Neuronal stem cell (in vitro differentiated cells): ENCODE measurements at regions not wholly inside any gene's neighbourhood (a gene's known extent, or its start where the extent isn't known, plus 50 kb on each side); places are given as distances from the start of the nearest gene placed in this dataset.

Source experiments
- DNase-seq: peaks from one replicate; pipeline ENCODE4 v3.0.0-alpha.2; 2013; ENCODE audit warnings: low spot score
- H2AFZ ChIP-seq: one replicate; pipeline ENCODE4 v1.6.1; 2013; ENCODE audit warnings: mild to moderate bottlenecking, low read length, inconsistent platforms
- H2AK5ac ChIP-seq: 2 replicates; pipeline ENCODE4 v1.6.1; 2013; ENCODE audit warnings: low read depth, mild to moderate bottlenecking, inconsistent platforms, low read length, moderate library complexity, mixed read lengths
- H2BK120ac ChIP-seq: 2 replicates; pipeline ENCODE4 v1.6.1; 2013; ENCODE audit warnings: low read depth, mild to moderate bottlenecking, inconsistent platforms, low read length, moderate library complexity, mixed read lengths
- H2BK12ac ChIP-seq: one replicate; pipeline ENCODE4 v1.6.1; 2013; ENCODE audit warnings: low read length, inconsistent platforms
- H2BK15ac ChIP-seq: 2 replicates; pipeline ENCODE4 v1.6.1; 2013; ENCODE audit warnings: mild to moderate bottlenecking, low read length, inconsistent platforms, mixed read lengths
- H2BK5ac ChIP-seq: one replicate; pipeline ENCODE4 v1.6.1; 2013; ENCODE audit warnings: inconsistent platforms, mild to moderate bottlenecking, low read length, moderate library complexity
- H3K14ac ChIP-seq: one replicate; pipeline ENCODE4 v1.6.1; 2013; ENCODE audit warnings: low read length, inconsistent platforms
- H3K18ac ChIP-seq: 2 replicates; pipeline ENCODE4 v1.6.1; 2013; ENCODE audit warnings: low read length, inconsistent platforms
- H3K23ac ChIP-seq: 2 replicates; pipeline ENCODE4 v1.6.1; 2013; ENCODE audit warnings: low read depth, mild to moderate bottlenecking, mixed read lengths, low read length, inconsistent platforms; ENCODE audit not compliant: poor library complexity
- H3K27ac ChIP-seq: replicated peaks from 3 replicates; pipeline ENCODE4 v1.5.1; 2013; ENCODE audit warnings: low read length, inconsistent platforms
- H3K27me3 ChIP-seq, 3 experiments: 2 replicates each; pipeline ENCODE4 v1.6.1; 2013; ENCODE audit warnings: low read length in 3 of 3, mild to moderate bottlenecking in 2 of 3, inconsistent platforms in 1 of 3, low read depth in 1 of 3, mixed read lengths in 1 of 3, moderate library complexity in 1 of 3; ENCODE audit not compliant: control insufficient read depth in 3 of 3, insufficient read depth in 3 of 3
- H3K36me3 ChIP-seq, 2 donors: replicated peaks in 1 of 2; 2 replicates each; pipeline ENCODE4 v1.6.1; 2013; ENCODE audit warnings: low read length in 2 of 2; ENCODE audit not compliant: control insufficient read depth in 2 of 2, insufficient read depth in 2 of 2
- H3K4ac ChIP-seq: 2 replicates; pipeline ENCODE4 v1.6.1; 2013; ENCODE audit warnings: inconsistent platforms, mild to moderate bottlenecking, low read length, moderate library complexity
- H3K4me1 ChIP-seq, 2 donors: 1 replicate in 1 of 2; 2 replicates in 1 of 2; pipeline ENCODE4 v1.6.1; 2013; ENCODE audit warnings: low read length in 2 of 2, low read depth in 1 of 2; ENCODE audit not compliant: control insufficient read depth in 2 of 2, insufficient read depth in 1 of 2
- H3K4me2 ChIP-seq: one replicate; pipeline ENCODE4 v1.6.1; 2013; ENCODE audit warnings: mild to moderate bottlenecking, low read length, inconsistent platforms; ENCODE audit not compliant: insufficient read depth, poor library complexity, severe bottlenecking
- H3K4me3 ChIP-seq, 2 donors: 2 replicates each; pipeline ENCODE4 v1.5.1; 2013; ENCODE audit warnings: low read length in 2 of 2, mild to moderate bottlenecking in 2 of 2, inconsistent platforms in 1 of 2, moderate library complexity in 1 of 2
- H3K79me1 ChIP-seq: one replicate; pipeline ENCODE4 v1.6.1; 2013; ENCODE audit warnings: low read depth, mild to moderate bottlenecking, inconsistent platforms, low read length, moderate library complexity
- H3K9ac ChIP-seq: one replicate; pipeline ENCODE4 v1.6.1; 2013; ENCODE audit warnings: mild to moderate bottlenecking, low read depth, low read length, inconsistent platforms; ENCODE audit not compliant: poor library complexity
- H3K9me3 ChIP-seq, 2 donors: replicated peaks in 1 of 2; 2 replicates each; pipeline versions ENCODE3 to v1.6.1; 2013; ENCODE audit warnings: low read length in 2 of 2, mild to moderate bottlenecking in 2 of 2, inconsistent platforms in 1 of 2, low read depth in 1 of 2, mixed read lengths in 1 of 2, moderate library complexity in 1 of 2; ENCODE audit not compliant: control insufficient read depth in 2 of 2, insufficient read depth in 1 of 2
- H4K8ac ChIP-seq: one replicate; pipeline ENCODE4 v1.6.1; 2013; ENCODE audit warnings: low read depth, mild to moderate bottlenecking, inconsistent platforms, low read length, moderate library complexity
- H4K91ac ChIP-seq: one replicate; pipeline ENCODE4 v1.6.1; 2013; ENCODE audit warnings: low read length, low read depth, mild to moderate bottlenecking, inconsistent platforms; ENCODE audit not compliant: poor library complexity
- WGBS, 2 donors: extraction: QIAGEN DNeasy Blood & Tissue Kit; methylation state at CpG; one replicate each; pipeline ENCODE4 v1.1.7; 2013; ENCODE audit warnings: missing lambda C conversion rate in 2 of 2, mixed read lengths in 1 of 2; ENCODE audit not compliant: insufficient read length in 2 of 2, insufficient replicate concordance in 1 of 2; ENCODE audit errors: extremely low coverage in 2 of 2; 5-methylcytosine and 5-hydroxymethylcytosine counted together

GRCh38 chr9:14994738-14995137 is 84.5 kb upstream of the FREM1 start:
- Histone ChIP-seq H2BK15ac (no peak overlapping the region), H4K8ac (no peak overlapping the region), H3K9ac (no peak overlapping the region), H3K18ac (no peak overlapping the region), H3K36me3 (no peaks in the 10 kb centered on the region), H3K27ac (no peak overlapping the region), H3K9me3 (no peaks in the 10 kb centered on the region), H3K79me1 (no peaks in the 10 kb centered on the region), H4K91ac (no peak overlapping the region), H2AK5ac (no peak overlapping the region), H3K14ac (no peak overlapping the region), H3K4me2 (no peak overlapping the region), H3K4me1 (no peaks in the 10 kb centered on the region), H2BK5ac (no peak overlapping the region), H2BK12ac (no peak overlapping the region), H3K23ac (no peak overlapping the region), H3K27me3 (no peaks in the 10 kb centered on the region), H3K4me3 (no peak overlapping the region), H3K4ac (no peak overlapping the region), H2AFZ (no peak overlapping the region), H2BK120ac (no peak overlapping the region)
- WGBS, 2 donors = no CpG with 5 or more reads among the region's 1 CpG
- no peak for DNase-seq

GRCh38 chr9:14993901-14994554 is 83.8 kb upstream of the FREM1 start:
- no peak overlapping the region for H3K9ac ChIP-seq
- H3K14ac ChIP-seq = no peak overlapping the region
- H2BK120ac ChIP-seq = no peak overlapping the region
- no peak overlapping the region for H4K8ac ChIP-seq
- no peaks in the 10 kb centered on the region for H3K79me1 ChIP-seq
- no peak overlapping the region for H3K4ac ChIP-seq
- no peak for DNase-seq
- peak overlapping the region; percentile 77 to 85 for H3K4me3 ChIP-seq
- H3K18ac ChIP-seq = no peak overlapping the region
- no peaks in the 10 kb centered on the region for H3K27me3 ChIP-seq
- H3K4me1 ChIP-seq = no peaks in the 10 kb centered on the region
- H3K27ac ChIP-seq = peak overlapping the region; percentile 79
- H3K23ac ChIP-seq = no peak overlapping the region
- peak overlapping the region; percentile 65 for H3K4me2 ChIP-seq
- H2AK5ac ChIP-seq = no peak overlapping the region
- no peak overlapping the region for H4K91ac ChIP-seq
- peaks cover 0 to 3% of the 10 kb centered on the region in 2 donors for H3K36me3 ChIP-seq
- H2AFZ ChIP-seq = peak overlapping the region; percentile 97
- no peak overlapping the region for H2BK5ac ChIP-seq
- no peaks in the 10 kb centered on the region for H3K9me3 ChIP-seq
- no CpG with 5 or more reads among the region's 9 CpGs for WGBS, 2 donors
- H2BK15ac ChIP-seq = no peak overlapping the region
- H2BK12ac ChIP-seq = no peak overlapping the region

GRCh38 chr9:14993061-14993800 is 83.0 kb upstream of the FREM1 start:
- H4K91ac ChIP-seq = no peak overlapping the region
- no peaks in the 10 kb centered on the region for H3K27me3 ChIP-seq
- WGBS, 2 donors = no CpG with 5 or more reads among the region's 49 CpGs
- no peak overlapping the region for H2BK120ac ChIP-seq
- peak overlapping the region; percentile 97 for H2AFZ ChIP-seq
- H2BK15ac ChIP-seq = no peak overlapping the region
- H3K9ac ChIP-seq = no peak overlapping the region
- H3K9me3 ChIP-seq = no peaks in the 10 kb centered on the region
- H2BK12ac ChIP-seq = no peak overlapping the region
- no peaks in the 10 kb centered on the region for H3K79me1 ChIP-seq
- no peak overlapping the region for H2AK5ac ChIP-seq
- H3K27ac ChIP-seq = peak overlapping the region; percentile 79
- peak overlapping the region; percentile 77 to 85 for H3K4me3 ChIP-seq
- H3K14ac ChIP-seq = no peak overlapping the region
- H3K4me2 ChIP-seq = peak overlapping the region; percentile 65
- peak overlapping the region; percentile 55 for H2BK5ac ChIP-seq
- DNase-seq = peak; percentile 86
- no peak overlapping the region for H3K23ac ChIP-seq
- H4K8ac ChIP-seq = no peak overlapping the region
- H3K4me1 ChIP-seq = no peaks in the 10 kb centered on the region
- H3K36me3 ChIP-seq = peaks cover 0 to 7% of the 10 kb centered on the region in 2 donors
- H3K18ac ChIP-seq = peak overlapping the region; percentile 79
- H3K4ac ChIP-seq = no peak overlapping the region

- no peaks in the 10 kb centered on the region for H3K27me3 ChIP-seq
- H2BK5ac ChIP-seq = no peak overlapping the region
- H3K36me3 ChIP-seq = peaks cover 0 to 14% of the 10 kb centered on the region in 2 donors
- H3K18ac ChIP-seq = no peak overlapping the region
- H4K91ac ChIP-seq = no peak overlapping the region
- H3K4me1 ChIP-seq = no peaks in the 10 kb centered on the region
- H2AK5ac ChIP-seq = no peak overlapping the region
- peak overlapping the region; percentile 61 for H3K4me2 ChIP-seq
- H2BK15ac ChIP-seq = no peak overlapping the region
- no peak overlapping the region for H3K9ac ChIP-seq
- H3K79me1 ChIP-seq = no peaks in the 10 kb centered on the region
- no peak overlapping the region for H2BK12ac ChIP-seq
- no peak overlapping the region for H4K8ac ChIP-seq
- no peaks in the 10 kb centered on the region for H3K9me3 ChIP-seq
- H3K27ac ChIP-seq = no peak overlapping the region
- H2AFZ ChIP-seq = peak overlapping the region; percentile 97
- H2BK120ac ChIP-seq = no peak overlapping the region
- peak overlapping the region; percentile 7 to 77 for H3K4me3 ChIP-seq
- DNase-seq = peak; percentile 4
- no peak overlapping the region for H3K4ac ChIP-seq
- WGBS, 2 donors = no CpG with 5 or more reads among the region's 5 CpGs
- H3K14ac ChIP-seq = no peak overlapping the region
- H3K23ac ChIP-seq = no peak overlapping the region
Measured at GRCh38 chr9:14992516-14992915, 82.3 kb upstream of the FREM1 start.
